ENCODE measurements at regions not wholly inside any gene's neighbourhood (a gene's known extent, or its start where the extent isn't known, plus 50 kb on each side); places are given as distances from the start of the nearest gene placed in this dataset.

DNA sequence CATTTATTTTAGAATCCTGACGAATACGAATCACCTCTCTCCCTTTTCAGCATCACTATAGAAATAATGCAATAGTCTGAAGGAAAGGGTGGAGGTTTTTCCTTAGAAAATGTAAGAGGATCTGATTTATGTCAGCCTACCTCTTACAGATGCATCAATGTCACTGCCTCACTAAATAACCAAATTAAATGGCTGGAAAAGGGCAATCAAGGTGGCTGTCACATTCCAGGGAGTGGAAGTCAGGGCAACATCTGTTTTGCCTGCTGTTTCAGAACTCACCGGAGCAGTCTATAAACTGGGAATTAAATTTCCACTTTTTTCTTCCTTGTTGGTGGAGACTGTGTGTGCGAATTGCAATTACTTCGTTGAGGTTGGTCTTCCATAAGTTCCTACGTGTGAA is 299.3 kb upstream of the PDZRN3 start:
- no peaks in the 10 kb centered on the region for H4K20me1 ChIP-seq (ENCODE audit: insufficient read depth)
- ChIA-PET POLR2A (no interaction called here), CTCF (no interaction called here)
- no peak overlapping the region for H3K4me3 ChIP-seq (ENCODE audit: low read depth in 2 of 2, low read length in 1 of 2)
- WGBS (ENCODE audit: low lambda C conversion rate) = 55% methylated on average over 6 of the region's 6 CpGs
- no peak for DNase-seq
- no peak overlapping the region for H3K27ac ChIP-seq (ENCODE audit: low read depth in 2 of 2, low read length in 1 of 2)
- H3K4me2 ChIP-seq = no peak overlapping the region
- TF ChIP-seq POLR2AphosphoS5 (IDR thresholded peaks at IDR 0.05; ENCODE audit: low read depth, low read length) (no peak), RFX5 (IDR thresholded peaks at IDR 0.05; ENCODE audit: low read length) (no peak), JUND (IDR thresholded peaks at IDR 0.05) (no peak), FOSL2 (IDR thresholded peaks at IDR 0.05; ENCODE audit: borderline replicate concordance, low read depth) (no peak), SIN3A (IDR thresholded peaks at IDR 0.05; ENCODE audit: borderline replicate concordance, low read depth, low read length) (no peak), EP300 (IDR thresholded peaks at IDR 0.05; ENCODE audit: borderline replicate concordance in 1 of 2, low read depth in 1 of 2, low read length in 1 of 2) (no peak), GABPA (IDR thresholded peaks at IDR 0.05; ENCODE audit: low read depth) (no peak), FOXM1 (IDR thresholded peaks at IDR 0.05; ENCODE audit: low read depth) (no peak), SMC3 (IDR thresholded peaks at IDR 0.05; ENCODE audit: low read depth, low read length) (no peak), RAD21 (IDR thresholded peaks at IDR 0.05; ENCODE audit: low read length) (no peak), RXRA (IDR thresholded peaks at IDR 0.05; ENCODE audit: borderline replicate concordance, low read depth) (no peak), NRF1 (IDR thresholded peaks at IDR 0.05; ENCODE audit: low read depth, low read length) (no peak)
- TF ChIP-seq, protein P1, sequence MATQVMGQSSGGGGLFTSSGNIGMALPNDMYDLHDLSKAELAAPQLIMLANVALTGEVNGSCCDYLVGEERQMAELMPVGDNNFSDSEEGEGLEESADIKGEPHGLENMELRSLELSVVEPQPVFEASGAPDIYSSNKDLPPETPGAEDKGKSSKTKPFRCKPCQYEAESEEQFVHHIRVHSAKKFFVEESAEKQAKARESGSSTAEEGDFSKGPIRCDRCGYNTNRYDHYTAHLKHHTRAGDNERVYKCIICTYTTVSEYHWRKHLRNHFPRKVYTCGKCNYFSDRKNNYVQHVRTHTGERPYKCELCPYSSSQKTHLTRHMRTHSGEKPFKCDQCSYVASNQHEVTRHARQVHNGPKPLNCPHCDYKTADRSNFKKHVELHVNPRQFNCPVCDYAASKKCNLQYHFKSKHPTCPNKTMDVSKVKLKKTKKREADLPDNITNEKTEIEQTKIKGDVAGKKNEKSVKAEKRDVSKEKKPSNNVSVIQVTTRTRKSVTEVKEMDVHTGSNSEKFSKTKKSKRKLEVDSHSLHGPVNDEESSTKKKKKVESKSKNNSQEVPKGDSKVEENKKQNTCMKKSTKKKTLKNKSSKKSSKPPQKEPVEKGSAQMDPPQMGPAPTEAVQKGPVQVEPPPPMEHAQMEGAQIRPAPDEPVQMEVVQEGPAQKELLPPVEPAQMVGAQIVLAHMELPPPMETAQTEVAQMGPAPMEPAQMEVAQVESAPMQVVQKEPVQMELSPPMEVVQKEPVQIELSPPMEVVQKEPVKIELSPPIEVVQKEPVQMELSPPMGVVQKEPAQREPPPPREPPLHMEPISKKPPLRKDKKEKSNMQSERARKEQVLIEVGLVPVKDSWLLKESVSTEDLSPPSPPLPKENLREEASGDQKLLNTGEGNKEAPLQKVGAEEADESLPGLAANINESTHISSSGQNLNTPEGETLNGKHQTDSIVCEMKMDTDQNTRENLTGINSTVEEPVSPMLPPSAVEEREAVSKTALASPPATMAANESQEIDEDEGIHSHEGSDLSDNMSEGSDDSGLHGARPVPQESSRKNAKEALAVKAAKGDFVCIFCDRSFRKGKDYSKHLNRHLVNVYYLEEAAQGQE (IDR thresholded peaks at IDR 0.05; ENCODE audit: low read depth, low read length) = no peak
- TF ChIP-seq, protein P2, sequence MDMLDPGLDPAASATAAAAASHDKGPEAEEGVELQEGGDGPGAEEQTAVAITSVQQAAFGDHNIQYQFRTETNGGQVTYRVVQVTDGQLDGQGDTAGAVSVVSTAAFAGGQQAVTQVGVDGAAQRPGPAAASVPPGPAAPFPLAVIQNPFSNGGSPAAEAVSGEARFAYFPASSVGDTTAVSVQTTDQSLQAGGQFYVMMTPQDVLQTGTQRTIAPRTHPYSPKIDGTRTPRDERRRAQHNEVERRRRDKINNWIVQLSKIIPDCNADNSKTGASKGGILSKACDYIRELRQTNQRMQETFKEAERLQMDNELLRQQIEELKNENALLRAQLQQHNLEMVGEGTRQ (IDR thresholded peaks at IDR 0.05; ENCODE audit: borderline replicate concordance, low read depth, low read length) = no peak
- TF ChIP-seq, protein P3, sequence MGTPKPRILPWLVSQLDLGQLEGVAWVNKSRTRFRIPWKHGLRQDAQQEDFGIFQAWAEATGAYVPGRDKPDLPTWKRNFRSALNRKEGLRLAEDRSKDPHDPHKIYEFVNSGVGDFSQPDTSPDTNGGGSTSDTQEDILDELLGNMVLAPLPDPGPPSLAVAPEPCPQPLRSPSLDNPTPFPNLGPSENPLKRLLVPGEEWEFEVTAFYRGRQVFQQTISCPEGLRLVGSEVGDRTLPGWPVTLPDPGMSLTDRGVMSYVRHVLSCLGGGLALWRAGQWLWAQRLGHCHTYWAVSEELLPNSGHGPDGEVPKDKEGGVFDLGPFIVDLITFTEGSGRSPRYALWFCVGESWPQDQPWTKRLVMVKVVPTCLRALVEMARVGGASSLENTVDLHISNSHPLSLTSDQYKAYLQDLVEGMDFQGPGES (IDR thresholded peaks at IDR 0.05; ENCODE audit: low read depth, low read length) = no peak
- TF ChIP-seq, protein P4, sequence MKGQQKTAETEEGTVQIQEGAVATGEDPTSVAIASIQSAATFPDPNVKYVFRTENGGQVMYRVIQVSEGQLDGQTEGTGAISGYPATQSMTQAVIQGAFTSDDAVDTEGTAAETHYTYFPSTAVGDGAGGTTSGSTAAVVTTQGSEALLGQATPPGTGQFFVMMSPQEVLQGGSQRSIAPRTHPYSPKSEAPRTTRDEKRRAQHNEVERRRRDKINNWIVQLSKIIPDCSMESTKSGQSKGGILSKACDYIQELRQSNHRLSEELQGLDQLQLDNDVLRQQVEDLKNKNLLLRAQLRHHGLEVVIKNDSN (IDR thresholded peaks at IDR 0.05; ENCODE audit: borderline replicate concordance, low read depth) = no peak
- TF ChIP-seq, protein P5, sequence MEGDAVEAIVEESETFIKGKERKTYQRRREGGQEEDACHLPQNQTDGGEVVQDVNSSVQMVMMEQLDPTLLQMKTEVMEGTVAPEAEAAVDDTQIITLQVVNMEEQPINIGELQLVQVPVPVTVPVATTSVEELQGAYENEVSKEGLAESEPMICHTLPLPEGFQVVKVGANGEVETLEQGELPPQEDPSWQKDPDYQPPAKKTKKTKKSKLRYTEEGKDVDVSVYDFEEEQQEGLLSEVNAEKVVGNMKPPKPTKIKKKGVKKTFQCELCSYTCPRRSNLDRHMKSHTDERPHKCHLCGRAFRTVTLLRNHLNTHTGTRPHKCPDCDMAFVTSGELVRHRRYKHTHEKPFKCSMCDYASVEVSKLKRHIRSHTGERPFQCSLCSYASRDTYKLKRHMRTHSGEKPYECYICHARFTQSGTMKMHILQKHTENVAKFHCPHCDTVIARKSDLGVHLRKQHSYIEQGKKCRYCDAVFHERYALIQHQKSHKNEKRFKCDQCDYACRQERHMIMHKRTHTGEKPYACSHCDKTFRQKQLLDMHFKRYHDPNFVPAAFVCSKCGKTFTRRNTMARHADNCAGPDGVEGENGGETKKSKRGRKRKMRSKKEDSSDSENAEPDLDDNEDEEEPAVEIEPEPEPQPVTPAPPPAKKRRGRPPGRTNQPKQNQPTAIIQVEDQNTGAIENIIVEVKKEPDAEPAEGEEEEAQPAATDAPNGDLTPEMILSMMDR (IDR thresholded peaks at IDR 0.05) = no peak
- H3K9me2 ChIP-seq = no peaks in the 10 kb centered on the region
- H3K4me1 ChIP-seq (ENCODE audit: control insufficient read depth in 1 of 2, insufficient read depth in 2 of 2, low read depth in 1 of 2, low read length in 1 of 2) = peaks cover 0 to 2% of the 10 kb centered on the region in 2 experiments; a peak in 1 of 4 replicates
- H3K9ac ChIP-seq = no peak overlapping the region
- no peaks in the 10 kb centered on the region for H3F3A ChIP-seq (replicated peaks; ENCODE audit: insufficient read depth)
- no peaks in the 10 kb centered on the region for H3K36me3 ChIP-seq (replicated peaks in 1 of 2; ENCODE audit: control insufficient read depth in 1 of 2, insufficient read depth in 2 of 2, low read length in 1 of 2)
- H3K9me3 ChIP-seq = no peaks in the 10 kb centered on the region
- H3K27me3 ChIP-seq (ENCODE audit: insufficient read depth) = no peaks in the 10 kb centered on the region
- H2AFZ ChIP-seq (ENCODE audit: low read depth) = no peak overlapping the region
- no peaks in the 10 kb centered on the region for H3K79me2 ChIP-seq (ENCODE audit: insufficient read depth)
